HepG2 (cell line): ENCODE measurements at regions not wholly inside any gene's neighbourhood (a gene's known extent, or its start where the extent isn't known, plus 50 kb on each side); places are given as distances from the start of the nearest gene placed in this dataset.
A peak's percentile ranks its signal among the peaks of the same experiment; 100 is the strongest.

Experiments used
- ATAC-seq: fragments of 200-7000 bp; cut with Tn5 transposase; 3 replicates; pipeline ENCODE4 v1.9.1; 2020; ENCODE audit warnings: mild to moderate bottlenecking, moderate library complexity
- BruUV-seq: library from RNA; stranded (reverse); fragments of 400-500 nt; replicated peaks from 2 replicates; lab custom pipeline; 2021; lab: Mats Ljungman, UMichigan
- CTCF ChIA-PET: fragments of 300-600 bp; formaldehyde crosslinking; extraction: SDS; loops from one replicate; lab custom pipeline; 2021; ENCODE audit warnings: low total read pairs, inconsistent platforms, low intra/inter-chr PET ratio; lab: Yijun Ruan, JAX
- POLR2A ChIA-PET: fragments of 350-600 bp; sonication (Branson Sonifier 250); formaldehyde crosslinking; loops from one replicate; lab custom pipeline; 2020; ENCODE audit warnings: antibody characterized with exemption, inconsistent platforms; lab: Yijun Ruan, JAX
- DNase-seq: peaks from one replicate; pipeline ENCODE4 v3.0.0-alpha.2; 2015; ENCODE audit warnings: low spot score
- FAIRE-seq: peaks from 3 replicates; lab custom pipeline; 2011; peaks lifted over from hg19 to GRCh38; lab: Jason Lieb, UNC
- H2AFZ ChIP-seq: one replicate; pipeline ENCODE4 v1.6.1; 2011; ENCODE audit warnings: low read length, inconsistent platforms
- H3K27ac ChIP-seq: fragments of 300-600 bp; 3 replicates; pipeline ENCODE4 v1.8.0; 2011; ENCODE audit warnings: mixed run types, mild to moderate bottlenecking, mixed read lengths, low read length, inconsistent platforms; ENCODE audit not compliant: insufficient read depth; ENCODE audit errors: extremely low read length
- H3K27me3 ChIP-seq, 2 experiments: fragments of 200-600 bp in 1 of 2; 2 replicates in 1 of 2; 3 replicates in 1 of 2; pipeline versions ENCODE4 v1.6.0 to v1.8.0; 2011; ENCODE audit warnings: low read length in 2 of 2, mild to moderate bottlenecking in 2 of 2, moderate library complexity in 2 of 2, inconsistent platforms in 1 of 2; ENCODE audit not compliant: insufficient read depth in 2 of 2, control insufficient read depth in 1 of 2
- H3K36me3 ChIP-seq, 2 experiments: fragments of 200-600 bp in 1 of 2; replicated peaks in 1 of 2; 2 replicates in 1 of 2; 3 replicates in 1 of 2; pipeline versions ENCODE4 v1.5.1 to v1.8.0; 2011; ENCODE audit warnings: low read length in 2 of 2, inconsistent platforms in 1 of 2; ENCODE audit not compliant: insufficient read depth in 2 of 2, control insufficient read depth in 1 of 2
- H3K4me1 ChIP-seq: 2 replicates; pipeline ENCODE4 v1.5.1; 2012; ENCODE audit warnings: low read length, inconsistent platforms; ENCODE audit not compliant: insufficient read depth
- H3K4me2 ChIP-seq: 2 replicates; pipeline ENCODE4 v1.6.0; 2011; ENCODE audit warnings: low read depth, low read length, inconsistent platforms
- H3K4me3 ChIP-seq, 3 experiments: fragments of 200-600 bp in 1 of 3; sonication (generic), shearing (Covaris generic) in 1 of 3; replicated peaks in 1 of 3; 2 replicates each; pipeline ENCODE4 v1.5.1; 2011 to 2016; ENCODE audit warnings: low read length in 3 of 3, inconsistent platforms in 2 of 3, low read depth in 2 of 3, mild to moderate bottlenecking in 2 of 3, control low read depth in 1 of 3, mixed read lengths in 1 of 3; ENCODE audit not compliant: insufficient read depth in 1 of 3
- H3K79me2 ChIP-seq: one replicate; pipeline ENCODE4 v1.6.1; 2011; ENCODE audit warnings: low read length, inconsistent platforms; ENCODE audit not compliant: insufficient read depth
- H3K9ac ChIP-seq: 2 replicates; pipeline ENCODE4 v1.6.0; 2011; ENCODE audit warnings: mild to moderate bottlenecking, low read depth, low read length, inconsistent platforms; ENCODE audit not compliant: insufficient read depth
- H3K9me3 ChIP-seq: 2 replicates; pipeline ENCODE4 v1.5.1; 2012; ENCODE audit warnings: mild to moderate bottlenecking, low read length
- H4K20me1 ChIP-seq: 2 replicates; pipeline ENCODE4 v1.6.0; 2011; ENCODE audit warnings: inconsistent platforms, mild to moderate bottlenecking, low read length, moderate library complexity; ENCODE audit not compliant: insufficient read depth
- DR1 ChIP-seq: sonication (generic); formaldehyde crosslinking; IDR thresholded peaks from 2 replicates; pipeline ENCODE4 v1.8.0; 2021; ENCODE audit warnings: mild to moderate bottlenecking, missing genetic modification reagents, inconsistent platforms
- ETV6 ChIP-seq: sonication (generic); formaldehyde crosslinking; conservative IDR thresholded peaks from 2 replicates; pipeline ENCODE4 v1.4.0; 2020; ENCODE audit warnings: missing genetic modification reagents
- FOXA1 ChIP-seq, 2 experiments: fragments of 450-650 bp in 1 of 2; sonication (generic) in 1 of 2; formaldehyde crosslinking in 1 of 2; IDR thresholded peaks; 2 replicates each; pipeline versions ENCODE4 v1.4.0 to v1.6.1; 2016 to 2020; ENCODE audit warnings: missing genetic modification reagents in 1 of 2
- FOXK1 ChIP-seq: sonication (generic); formaldehyde crosslinking; IDR thresholded peaks from 2 replicates; pipeline ENCODE4 v1.4.0; 2020; ENCODE audit warnings: low read depth, missing genetic modification reagents, borderline replicate concordance
- GATAD2A ChIP-seq: IDR thresholded peaks from 2 replicates; pipeline ENCODE4 v1.6.1; 2016
- HMGXB4 ChIP-seq, 2 experiments: sonication (generic) in 1 of 2; formaldehyde crosslinking in 1 of 2; IDR thresholded peaks; 2 replicates each; pipeline versions ENCODE4 v1.4.0 to v1.6.1; 2018 to 2020; ENCODE audit warnings: missing genetic modification reagents in 2 of 2, borderline replicate concordance in 1 of 2, low read depth in 1 of 2, mild to moderate bottlenecking in 1 of 2, missing biosample characterization in 1 of 2
- MAZ ChIP-seq, 2 experiments: sonication (generic) in 1 of 2; formaldehyde crosslinking in 1 of 2; IDR thresholded peaks; 2 replicates each; pipeline versions ENCODE4 v1.5.0 to v1.6.1; 2012 to 2020; ENCODE audit warnings: low read depth in 2 of 2, mild to moderate bottlenecking in 2 of 2, borderline replicate concordance in 1 of 2, improper control_type of control experiment in 1 of 2, low read length in 1 of 2, missing genetic modification reagents in 1 of 2, moderate library complexity in 1 of 2
- MYNN ChIP-seq: sonication (generic); formaldehyde crosslinking; IDR thresholded peaks from 2 replicates; pipeline ENCODE4 v1.4.0; 2020; ENCODE audit warnings: mild to moderate bottlenecking, low read depth, missing genetic modification reagents
- SALL2 ChIP-seq: sonication (generic); formaldehyde crosslinking; IDR thresholded peaks from 2 replicates; pipeline ENCODE4 v1.8.1; 2023; ENCODE audit warnings: mild to moderate bottlenecking, missing genetic modification reagents, inconsistent platforms
- TAF15 ChIP-seq: fragments of 200-400 bp; formaldehyde crosslinking; IDR thresholded peaks from one replicate; pipeline ENCODE4 v1.6.1; 2018; ENCODE audit warnings: mild to moderate bottlenecking, low read depth, low read length; ENCODE audit not compliant: poor library complexity, severe bottlenecking
- ZNF333 ChIP-seq: sonication (generic); formaldehyde crosslinking; IDR thresholded peaks from 2 replicates; pipeline ENCODE4 v1.4.0; 2020; ENCODE audit warnings: mild to moderate bottlenecking, missing genetic modification reagents, borderline replicate concordance
- ZNF547 ChIP-seq: sonication (generic); formaldehyde crosslinking; IDR thresholded peaks from 2 replicates; pipeline ENCODE4 v1.5.1; 2020; ENCODE audit warnings: mild to moderate bottlenecking, missing genetic modification reagents
- ZSCAN9 ChIP-seq: IDR thresholded peaks from 2 replicates; pipeline ENCODE4 v1.6.1; 2016; ENCODE audit warnings: borderline replicate concordance
- WGBS: methylation state at CpG from one replicate; pipeline ENCODE4 v1.1.6; 2017; ENCODE audit warnings: low lambda C conversion rate; 5-methylcytosine and 5-hydroxymethylcytosine counted together
- in situ Hi-C: cut with HindIII; loops from 2 replicates; pipeline ENCODE4 v1.10.0; 2017; ENCODE audit warnings: low pct_unique_long_range_greater_than_20kb; ENCODE audit not compliant: extremely low pct_ligation_motif_present
- intact Hi-C: fragments of 100-400 bp; cut with micrococcal nuclease; formaldehyde crosslinking; loops from one replicate; pipeline ENCODE4 v1.10.0; 2022; ENCODE audit not compliant: unreplicated experiment
- TF ChIP-seq, protein P1 (sequence below): sonication (generic); formaldehyde crosslinking; IDR thresholded peaks from 2 replicates; pipeline ENCODE4 v1.5.0; 2020; ENCODE audit warnings: missing genetic modification reagents
- TF ChIP-seq, protein P2 (sequence below): IDR thresholded peaks from 2 replicates; pipeline ENCODE4 v1.6.1; 2016

- intact Hi-C loops (loop anchor here (2.0 to 10.0 kb wide), 4 partner anchors 151 to 751 kb away; partner anchors contain the start of gene TENT5A), in situ Hi-C loops (loop anchor here (25.0 kb wide), 1 partner anchor 769 kb away; no protein-coding TSS in a partner anchor)
- H3K27ac ChIP-seq = no peak overlapping the region
- 0 out of 2 replicates have a peak, but pooled peaks cover 4% of the 10 kb centered on the region for H3K4me1 ChIP-seq
- ChIA-PET POLR2A (interaction anchor here (0.7 kb wide), 1 partner anchor 254 kb away, joined by 6 read pairs; the partner anchor contains the start of gene TENT5A), CTCF (interaction anchor here (1.3 to 2.2 kb wide), 2 partner anchors 35 to 272 kb away, joined by 3 to 13 read pairs; no protein-coding TSS in a partner anchor)
- H3K4me3 ChIP-seq = no peak overlapping the region
- H3K9me3 ChIP-seq = peaks cover 34% of the 10 kb centered on the region
- no peaks in the 10 kb centered on the region for H4K20me1 ChIP-seq
- no peak overlapping the region for H2AFZ ChIP-seq
- no peaks in the 10 kb centered on the region for H3K27me3 ChIP-seq
- ATAC-seq = peak; percentile 94
- no peak overlapping the region for H3K4me2 ChIP-seq
- H3K9ac ChIP-seq = no peak overlapping the region
- no peaks in the 10 kb centered on the region for H3K36me3 ChIP-seq
- no peak for FAIRE-seq
- BruUV-seq = no TSS peak
- DNase-seq = peak; percentile 57
- no peaks in the 10 kb centered on the region for H3K79me2 ChIP-seq
- 57% methylated on average over 4 of the region's 5 CpGs for WGBS
- TF ChIP-seq MYNN (CRISPR knock-in tag) (no peak), GATAD2A (CRISPR knock-in tag) (peak; percentile 38; the same call in 1 of the 2 replicates), HMGXB4 (CRISPR knock-in tag; IDR thresholded peaks at IDR 0.05; ENCODE audit: borderline replicate concordance in 1 of 2, low read depth in 1 of 2) (0 out of 4 replicates have a peak, but pooled peaks of 1 of the 2 experiments have one; percentile 27), ETV6 (CRISPR knock-in tag) (no peak), ZNF547 (peak; percentile 44; the same call in 1 of the 2 replicates), FOXA1 (IDR thresholded peaks at IDR 0.05) (no peak), FOXA1 (CRISPR knock-in tag; IDR thresholded peaks at IDR 0.05) (peak; percentile 51), SALL2 (CRISPR knock-in tag) (peak; percentile 43; the same call in 1 of the 2 replicates), ZNF333 (CRISPR knock-in tag) (no peak), ZSCAN9 (CRISPR knock-in tag) (peak; percentile 22; the same call in 1 of the 2 replicates), TAF15 (no peak), FOXK1 (CRISPR knock-in tag) (peak; percentile 39; the same call in 1 of the 2 replicates), DR1 (CRISPR knock-in tag) (no peak), MAZ (IDR thresholded peaks at IDR 0.05; ENCODE audit: borderline replicate concordance, low read depth, low read length) (no peak), MAZ (CRISPR knock-in tag; IDR thresholded peaks at IDR 0.05; ENCODE audit: low read depth) (no peak)
- TF ChIP-seq, protein P1, sequence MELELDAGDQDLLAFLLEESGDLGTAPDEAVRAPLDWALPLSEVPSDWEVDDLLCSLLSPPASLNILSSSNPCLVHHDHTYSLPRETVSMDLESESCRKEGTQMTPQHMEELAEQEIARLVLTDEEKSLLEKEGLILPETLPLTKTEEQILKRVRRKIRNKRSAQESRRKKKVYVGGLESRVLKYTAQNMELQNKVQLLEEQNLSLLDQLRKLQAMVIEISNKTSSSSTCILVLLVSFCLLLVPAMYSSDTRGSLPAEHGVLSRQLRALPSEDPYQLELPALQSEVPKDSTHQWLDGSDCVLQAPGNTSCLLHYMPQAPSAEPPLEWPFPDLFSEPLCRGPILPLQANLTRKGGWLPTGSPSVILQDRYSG = no peak
- TF ChIP-seq, protein P2, sequence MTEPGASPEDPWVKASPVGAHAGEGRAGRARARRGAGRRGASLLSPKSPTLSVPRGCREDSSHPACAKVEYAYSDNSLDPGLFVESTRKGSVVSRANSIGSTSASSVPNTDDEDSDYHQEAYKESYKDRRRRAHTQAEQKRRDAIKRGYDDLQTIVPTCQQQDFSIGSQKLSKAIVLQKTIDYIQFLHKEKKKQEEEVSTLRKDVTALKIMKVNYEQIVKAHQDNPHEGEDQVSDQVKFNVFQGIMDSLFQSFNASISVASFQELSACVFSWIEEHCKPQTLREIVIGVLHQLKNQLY = no peak
Measured at GRCh38 chr6:82006027-82006738, 241.4 kb downstream of the IBTK start.
